ENCODE measurements at regions not wholly inside any gene's neighbourhood (a gene's known extent, or its start where the extent isn't known, plus 50 kb on each side); places are given as distances from the start of the nearest gene placed in this dataset.
"Not testable (repeated sequence)": the region's sequence is repeated elsewhere in the genome, so short reads cannot be mapped to it uniquely, and the experiment has no call there.

GRCh38 chr15:21174761-21175160 lies 265.5 kb downstream of the POTEB3 start:
- not testable (repeated sequence) for H3K36me3 Mint-ChIP-seq; H3K36me3 ChIP-seq (ENCODE audit: control insufficient read depth, insufficient read depth, low read length); ATAC-seq (ENCODE audit: low read depth in 2 of 2); H3K9me3 ChIP-seq (ENCODE audit: control insufficient read depth in 2 of 2, low read length in 2 of 2); H3K4me1 ChIP-seq (ENCODE audit: control insufficient read depth, insufficient read depth, low read length, poor library complexity, severe bottlenecking); DNase-seq; H3K4me3 ChIP-seq (ENCODE audit: low read depth, low read length); H3K27me3 Mint-ChIP-seq; H3K9me3 Mint-ChIP-seq; H3K4me3 Mint-ChIP-seq; H3K4me1 Mint-ChIP-seq; H3K27ac ChIP-seq (ENCODE audit: insufficient read depth, low read length, poor library complexity, severe bottlenecking); H3K27ac Mint-ChIP-seq; H3K27me3 ChIP-seq (ENCODE audit: control insufficient read depth, insufficient read depth, low read length)

GRCh38 chr15:21151203-21151966 lies 285.3 kb upstream of the POTEB2 start:
- not testable (repeated sequence) for H3K4me3 Mint-ChIP-seq; DNase-seq; H3K4me1 ChIP-seq (ENCODE audit: control insufficient read depth, insufficient read depth, low read length, poor library complexity, severe bottlenecking); H3K36me3 ChIP-seq (ENCODE audit: control insufficient read depth, insufficient read depth, low read length); ATAC-seq (ENCODE audit: low read depth in 2 of 2); H3K27me3 Mint-ChIP-seq; H3K4me3 ChIP-seq (ENCODE audit: low read depth, low read length); H3K36me3 Mint-ChIP-seq; H3K27ac ChIP-seq (ENCODE audit: insufficient read depth, low read length, poor library complexity, severe bottlenecking); H3K27me3 ChIP-seq (ENCODE audit: control insufficient read depth, insufficient read depth, low read length); H3K9me3 ChIP-seq (ENCODE audit: control insufficient read depth in 2 of 2, low read length in 2 of 2); H3K4me1 Mint-ChIP-seq; H3K27ac Mint-ChIP-seq; H3K9me3 Mint-ChIP-seq

- H3K27ac ChIP-seq (ENCODE audit: insufficient read depth, low read length, poor library complexity, severe bottlenecking); H3K4me3 ChIP-seq (ENCODE audit: low read depth, low read length); H3K27ac Mint-ChIP-seq; H3K9me3 Mint-ChIP-seq; H3K9me3 ChIP-seq (ENCODE audit: control insufficient read depth in 2 of 2, low read length in 2 of 2); DNase-seq; H3K4me1 ChIP-seq (ENCODE audit: control insufficient read depth, insufficient read depth, low read length, poor library complexity, severe bottlenecking); H3K36me3 ChIP-seq (ENCODE audit: control insufficient read depth, insufficient read depth, low read length); H3K4me3 Mint-ChIP-seq; H3K36me3 Mint-ChIP-seq; H3K27me3 ChIP-seq (ENCODE audit: control insufficient read depth, insufficient read depth, low read length); H3K27me3 Mint-ChIP-seq; H3K4me1 Mint-ChIP-seq; ATAC-seq (ENCODE audit: low read depth in 2 of 2): not testable (repeated sequence)
Measured at GRCh38 chr15:21148136-21148535, 282.0 kb upstream of the POTEB2 start.

- not testable (repeated sequence) for ATAC-seq (ENCODE audit: low read depth in 2 of 2); H3K27me3 Mint-ChIP-seq
Measured at GRCh38 chr15:21133893-21134292, 267.8 kb upstream of the POTEB2 start.

GRCh38 chr15:21112271-21113053 lies 246.3 kb upstream of the POTEB2 start:
- not testable (repeated sequence) for H3K4me1 ChIP-seq (ENCODE audit: control insufficient read depth, insufficient read depth, low read length, poor library complexity, severe bottlenecking); H3K9me3 ChIP-seq (ENCODE audit: control insufficient read depth in 2 of 2, low read length in 2 of 2); H3K36me3 Mint-ChIP-seq; H3K27me3 Mint-ChIP-seq; H3K27ac Mint-ChIP-seq; H3K4me1 Mint-ChIP-seq; H3K27me3 ChIP-seq (ENCODE audit: control insufficient read depth, insufficient read depth, low read length); H3K9me3 Mint-ChIP-seq; H3K36me3 ChIP-seq (ENCODE audit: control insufficient read depth, insufficient read depth, low read length); H3K4me3 ChIP-seq (ENCODE audit: low read depth, low read length); ATAC-seq (ENCODE audit: low read depth in 2 of 2); H3K4me3 Mint-ChIP-seq; DNase-seq; H3K27ac ChIP-seq (ENCODE audit: insufficient read depth, low read length, poor library complexity, severe bottlenecking)

More at GRCh38 chr15:21133893-21134292, 267.8 kb upstream of the POTEB2 start:
- H3K27ac ChIP-seq (ENCODE audit: insufficient read depth, low read length, poor library complexity, severe bottlenecking); H3K4me1 ChIP-seq (ENCODE audit: control insufficient read depth, insufficient read depth, low read length, poor library complexity, severe bottlenecking); H3K27ac Mint-ChIP-seq; H3K36me3 ChIP-seq (ENCODE audit: control insufficient read depth, insufficient read depth, low read length); H3K27me3 ChIP-seq (ENCODE audit: control insufficient read depth, insufficient read depth, low read length); H3K4me3 ChIP-seq (ENCODE audit: low read depth, low read length); H3K9me3 ChIP-seq (ENCODE audit: control insufficient read depth in 2 of 2, low read length in 2 of 2); H3K4me3 Mint-ChIP-seq; H3K4me1 Mint-ChIP-seq; DNase-seq; H3K9me3 Mint-ChIP-seq; H3K36me3 Mint-ChIP-seq: not testable (repeated sequence)

- not testable (repeated sequence) for H3K4me3 ChIP-seq (ENCODE audit: low read depth, low read length); H3K4me1 Mint-ChIP-seq; H3K27ac Mint-ChIP-seq; ATAC-seq (ENCODE audit: low read depth in 2 of 2); H3K36me3 ChIP-seq (ENCODE audit: control insufficient read depth, insufficient read depth, low read length); H3K9me3 Mint-ChIP-seq; H3K27me3 Mint-ChIP-seq; H3K4me1 ChIP-seq (ENCODE audit: control insufficient read depth, insufficient read depth, low read length, poor library complexity, severe bottlenecking); H3K9me3 ChIP-seq (ENCODE audit: control insufficient read depth in 2 of 2, low read length in 2 of 2); H3K27ac ChIP-seq (ENCODE audit: insufficient read depth, low read length, poor library complexity, severe bottlenecking); H3K4me3 Mint-ChIP-seq; H3K27me3 ChIP-seq (ENCODE audit: control insufficient read depth, insufficient read depth, low read length); H3K36me3 Mint-ChIP-seq
- peak in 1 of 3 donors; percentile 0 for DNase-seq
Measured at GRCh38 chr15:21111861-21112260, 245.7 kb upstream of the POTEB2 start.

GRCh38 chr15:21111172-21111571 lies 245.1 kb upstream of the POTEB2 start:
- H3K9me3 ChIP-seq (ENCODE audit: control insufficient read depth in 2 of 2, low read length in 2 of 2); ATAC-seq (ENCODE audit: low read depth in 2 of 2); H3K27me3 ChIP-seq (ENCODE audit: control insufficient read depth, insufficient read depth, low read length); H3K36me3 Mint-ChIP-seq; DNase-seq; H3K36me3 ChIP-seq (ENCODE audit: control insufficient read depth, insufficient read depth, low read length); H3K27ac ChIP-seq (ENCODE audit: insufficient read depth, low read length, poor library complexity, severe bottlenecking); H3K9me3 Mint-ChIP-seq; H3K27me3 Mint-ChIP-seq; H3K4me1 Mint-ChIP-seq; H3K27ac Mint-ChIP-seq; H3K4me1 ChIP-seq (ENCODE audit: control insufficient read depth, insufficient read depth, low read length, poor library complexity, severe bottlenecking); H3K4me3 Mint-ChIP-seq; H3K4me3 ChIP-seq (ENCODE audit: low read depth, low read length): not testable (repeated sequence)

GRCh38 chr15:21110187-21110804 lies 244.2 kb upstream of the POTEB2 start:
- H3K27me3 ChIP-seq (ENCODE audit: control insufficient read depth, insufficient read depth, low read length); H3K9me3 Mint-ChIP-seq; H3K4me1 Mint-ChIP-seq; H3K4me3 ChIP-seq (ENCODE audit: low read depth, low read length); H3K4me3 Mint-ChIP-seq; H3K27me3 Mint-ChIP-seq; H3K36me3 Mint-ChIP-seq; H3K4me1 ChIP-seq (ENCODE audit: control insufficient read depth, insufficient read depth, low read length, poor library complexity, severe bottlenecking); H3K27ac ChIP-seq (ENCODE audit: insufficient read depth, low read length, poor library complexity, severe bottlenecking); H3K27ac Mint-ChIP-seq; H3K9me3 ChIP-seq (ENCODE audit: control insufficient read depth in 2 of 2, low read length in 2 of 2); H3K36me3 ChIP-seq (ENCODE audit: control insufficient read depth, insufficient read depth, low read length): not testable (repeated sequence)
- ATAC-seq (ENCODE audit: low read depth in 2 of 2) = peak in 1 of 2 donors; percentile 25
- DNase-seq = peak in 1 of 3 donors; percentile 2
